Endothelial cell of umbilical vein (primary cell): ENCODE measurements at regions not wholly inside any gene's neighbourhood (a gene's known extent, or its start where the extent isn't known, plus 50 kb on each side); places are given as distances from the start of the nearest gene placed in this dataset.

Source experiments
- BruUV-seq: library from RNA; stranded (reverse); fragments of 400-500 nt; replicated peaks from 2 replicates; lab custom pipeline; 2021; lab: Mats Ljungman, UMichigan
- CTCF ChIA-PET: fragments of 300-600, 350-600 bp; sonication (Branson Sonifier 250); formaldehyde crosslinking; loops from one replicate; lab custom pipeline; 2021; ENCODE audit warnings: antibody characterized with exemption, inconsistent platforms; lab: Charles Lee
- POLR2A ChIA-PET: fragments of 300-600, 350-600 bp; sonication (Branson Sonifier 250); formaldehyde crosslinking; loops from one replicate; lab custom pipeline; 2021; ENCODE audit warnings: antibody characterized with exemption, inconsistent platforms; lab: Charles Lee
- DNase-seq: peaks from one replicate; pipeline ENCODE4 v3.0.0-alpha.2; 2011; ENCODE audit warnings: low read depth, low spot score
- FAIRE-seq: peaks from 2 replicates; lab custom pipeline; 2011; peaks lifted over from hg19 to GRCh38; lab: Jason Lieb, UNC
- H2AFZ ChIP-seq: 2 replicates; pipeline ENCODE4 v1.6.0; 2012; ENCODE audit warnings: low read depth, low read length, control low read depth, inconsistent platforms
- H3K27ac ChIP-seq: 2 replicates; pipeline ENCODE4 v1.5.1; 2011; ENCODE audit warnings: low read depth, mild to moderate bottlenecking, control low read depth, low read length, moderate library complexity; ENCODE audit not compliant: insufficient read depth
- H3K27me3 ChIP-seq, 2 experiments: 2 replicates each; pipeline versions ENCODE4 v1.6.0 to v1.6.1; 2011; ENCODE audit warnings: low read length in 2 of 2, mixed read lengths in 1 of 2; ENCODE audit not compliant: control insufficient read depth in 2 of 2, insufficient read depth in 2 of 2
- H3K36me3 ChIP-seq, 2 experiments: 2 replicates in 1 of 2; 3 replicates in 1 of 2; pipeline ENCODE4 v1.5.1; 2011; ENCODE audit warnings: low read length in 2 of 2, mild to moderate bottlenecking in 1 of 2, moderate library complexity in 1 of 2; ENCODE audit not compliant: control insufficient read depth in 2 of 2, insufficient read depth in 2 of 2; ENCODE audit errors: extremely low read depth in 1 of 2
- H3K4me1 ChIP-seq: 3 replicates; pipeline ENCODE4 v1.5.1; 2011; ENCODE audit warnings: mild to moderate bottlenecking, low read length; ENCODE audit not compliant: control insufficient read depth, insufficient read depth; ENCODE audit errors: extremely low read depth
- H3K4me2 ChIP-seq: 2 replicates; pipeline ENCODE4 v1.6.1; 2011; ENCODE audit warnings: low read length, control low read depth, mixed read lengths; ENCODE audit not compliant: insufficient read depth
- H3K4me3 ChIP-seq, 3 experiments: fragments of 200-600 bp in 1 of 3; sonication (generic), shearing (Covaris generic) in 1 of 3; replicated peaks in 1 of 3; 2 replicates each; pipeline ENCODE4 v1.5.1; 2011 to 2016; ENCODE audit warnings: control low read depth in 3 of 3, low read length in 3 of 3, mild to moderate bottlenecking in 2 of 3, inconsistent platforms in 1 of 3, low read depth in 1 of 3, moderate library complexity in 1 of 3; ENCODE audit not compliant: insufficient read depth in 1 of 3
- H3K79me2 ChIP-seq: 2 replicates; pipeline ENCODE4 v1.6.0; 2012; ENCODE audit warnings: low read length, inconsistent platforms; ENCODE audit not compliant: control insufficient read depth, insufficient read depth
- H3K9ac ChIP-seq: replicated peaks from 2 replicates; pipeline ENCODE3; 2011; ENCODE audit warnings: low read length, control low read depth; ENCODE audit not compliant: insufficient read depth; ENCODE audit errors: extremely low read depth
- H3K9me1 ChIP-seq: replicated peaks from 3 replicates; pipeline ENCODE4 v1.6.0; 2011; ENCODE audit warnings: mild to moderate bottlenecking, low read length; ENCODE audit not compliant: control insufficient read depth, insufficient read depth; ENCODE audit errors: extremely low read depth
- H3K9me3 ChIP-seq: replicated peaks from 2 replicates; pipeline ENCODE4 v1.5.1; 2012; ENCODE audit warnings: low read length, inconsistent platforms; ENCODE audit not compliant: control insufficient read depth, insufficient read depth
- H4K20me1 ChIP-seq: replicated peaks from 2 replicates; pipeline ENCODE3; 2011; ENCODE audit warnings: mild to moderate bottlenecking, low read length; ENCODE audit not compliant: control insufficient read depth, insufficient read depth; ENCODE audit errors: extremely low read depth
- EZH2 ChIP-seq: IDR thresholded peaks from 2 replicates; pipeline ENCODE4 v1.6.1; 2012; ENCODE audit warnings: borderline replicate concordance, low read depth, mild to moderate bottlenecking, moderate library complexity, low read length, inconsistent platforms; ENCODE audit not compliant: severe bottlenecking
- FOS ChIP-seq: IDR thresholded peaks from 2 replicates; pipeline ENCODE4 v1.6.1; 2011; ENCODE audit warnings: mild to moderate bottlenecking, low read length, moderate library complexity, borderline replicate concordance; ENCODE audit not compliant: insufficient read depth
- GATA2 ChIP-seq: IDR thresholded peaks from 2 replicates; pipeline ENCODE4 v1.7.0; 2011; ENCODE audit warnings: low read depth, mild to moderate bottlenecking, moderate library complexity, mixed read lengths, low read length; ENCODE audit not compliant: insufficient read length, insufficient read depth
- JUN ChIP-seq: IDR thresholded peaks from 2 replicates; pipeline ENCODE4 v1.6.1; 2011; ENCODE audit warnings: borderline replicate concordance, low read depth; ENCODE audit not compliant: insufficient read length, insufficient read depth
- MYC ChIP-seq: IDR thresholded peaks from one replicate; pipeline ENCODE4 v1.6.1; 2011; ENCODE audit warnings: mild to moderate bottlenecking, low read depth, low read length
- POLR2A ChIP-seq: IDR thresholded peaks from 2 replicates; pipeline ENCODE4 v1.6.1; 2012; ENCODE audit warnings: low read depth, mild to moderate bottlenecking, control low read depth, low read length
- POLR2AphosphoS5 ChIP-seq: IDR thresholded peaks from 2 replicates; pipeline ENCODE4 v1.6.1; 2012; ENCODE audit warnings: low read depth, mild to moderate bottlenecking, control low read depth, low read length, moderate library complexity; ENCODE audit not compliant: insufficient read depth
- dilution Hi-C: fragments of 300-500 bp; cut with MboI; formaldehyde crosslinking; loops from one replicate; pipeline ENCODE4 v1.15.0; 2019; ENCODE audit warnings: low sequenced_read_pairs; ENCODE audit not compliant: extremely low pct_ligation_motif_present
- intact Hi-C: fragments of 100-400 bp; cut with micrococcal nuclease; formaldehyde crosslinking; loops from one replicate; pipeline ENCODE4 v1.10.0; 2022
- TF ChIP-seq, protein P1 (sequence below): IDR thresholded peaks from 2 replicates; pipeline ENCODE4 v1.6.1; 2011; ENCODE audit not compliant: insufficient read depth, insufficient read length
- TF ChIP-seq, protein P2 (sequence below), 2 donors: IDR thresholded peaks; 1 replicate in 1 of 2; 2 replicates in 1 of 2; pipeline ENCODE4 v1.5.1; 2011; ENCODE audit warnings: low read length in 2 of 2, mild to moderate bottlenecking in 2 of 2, moderate library complexity in 2 of 2, control low read depth in 1 of 2, inconsistent platforms in 1 of 2, low read depth in 1 of 2; ENCODE audit not compliant: insufficient read depth in 1 of 2; ENCODE audit errors: extremely low read depth in 1 of 2

DNA sequence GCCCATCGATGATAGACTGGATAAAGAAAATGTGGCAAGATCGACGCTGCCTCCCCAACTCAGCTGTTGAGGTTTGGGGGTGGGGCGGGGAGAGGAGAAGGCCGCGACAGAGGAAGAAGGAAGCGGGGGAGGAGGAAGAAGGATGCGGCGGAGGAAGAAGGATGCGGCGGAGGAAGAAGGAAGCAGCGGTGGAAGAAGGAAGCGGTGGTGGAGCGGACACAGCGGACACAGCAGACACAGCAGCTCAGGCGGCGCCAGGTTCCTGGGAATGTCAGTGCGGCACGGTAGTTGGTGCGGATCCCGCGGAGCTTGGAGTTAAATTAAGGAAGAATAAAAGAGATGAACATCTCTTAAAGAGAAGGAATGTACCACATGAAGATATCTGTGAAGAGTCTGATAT lies 163.9 kb upstream of the NT5E start:
- CTCF ChIA-PET, result interaction anchor here (0.9 kb wide), 1 partner anchor 9 kb away, joined by 4 read pairs; no protein-coding TSS in a partner anchor
- dilution Hi-C loops (no loop called here), intact Hi-C loops (no loop called here)
- H3K4me1 ChIP-seq, result no peaks in the 10 kb centered on the region
- no peak overlapping the region for H3K27ac ChIP-seq
- TF ChIP-seq, protein P1, sequence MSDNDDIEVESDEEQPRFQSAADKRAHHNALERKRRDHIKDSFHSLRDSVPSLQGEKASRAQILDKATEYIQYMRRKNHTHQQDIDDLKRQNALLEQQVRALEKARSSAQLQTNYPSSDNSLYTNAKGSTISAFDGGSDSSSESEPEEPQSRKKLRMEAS, result no peak
- TF ChIP-seq, protein P2, sequence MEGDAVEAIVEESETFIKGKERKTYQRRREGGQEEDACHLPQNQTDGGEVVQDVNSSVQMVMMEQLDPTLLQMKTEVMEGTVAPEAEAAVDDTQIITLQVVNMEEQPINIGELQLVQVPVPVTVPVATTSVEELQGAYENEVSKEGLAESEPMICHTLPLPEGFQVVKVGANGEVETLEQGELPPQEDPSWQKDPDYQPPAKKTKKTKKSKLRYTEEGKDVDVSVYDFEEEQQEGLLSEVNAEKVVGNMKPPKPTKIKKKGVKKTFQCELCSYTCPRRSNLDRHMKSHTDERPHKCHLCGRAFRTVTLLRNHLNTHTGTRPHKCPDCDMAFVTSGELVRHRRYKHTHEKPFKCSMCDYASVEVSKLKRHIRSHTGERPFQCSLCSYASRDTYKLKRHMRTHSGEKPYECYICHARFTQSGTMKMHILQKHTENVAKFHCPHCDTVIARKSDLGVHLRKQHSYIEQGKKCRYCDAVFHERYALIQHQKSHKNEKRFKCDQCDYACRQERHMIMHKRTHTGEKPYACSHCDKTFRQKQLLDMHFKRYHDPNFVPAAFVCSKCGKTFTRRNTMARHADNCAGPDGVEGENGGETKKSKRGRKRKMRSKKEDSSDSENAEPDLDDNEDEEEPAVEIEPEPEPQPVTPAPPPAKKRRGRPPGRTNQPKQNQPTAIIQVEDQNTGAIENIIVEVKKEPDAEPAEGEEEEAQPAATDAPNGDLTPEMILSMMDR (IDR thresholded peaks at IDR 0.05; ENCODE audit: extremely low read depth in 1 of 2, insufficient read depth in 1 of 2, low read depth in 1 of 2, low read length in 2 of 2), result no peak
- TF ChIP-seq POLR2AphosphoS5, result no peak
- TF ChIP-seq JUN, result no peak
- no peak for TF ChIP-seq GATA2
- BruUV-seq, result no TSS peak
- no peaks in the 10 kb centered on the region for H3K36me3 ChIP-seq
- POLR2A ChIA-PET, result no interaction called here
- no peak for FAIRE-seq
- H3K9me1 ChIP-seq, result no peaks in the 10 kb centered on the region
- no peaks in the 10 kb centered on the region for H3K79me2 ChIP-seq
- H2AFZ ChIP-seq, result no peak overlapping the region
- H4K20me1 ChIP-seq, result no peaks in the 10 kb centered on the region
- no peaks in the 10 kb centered on the region for H3K9me3 ChIP-seq
- no peaks in the 10 kb centered on the region for H3K27me3 ChIP-seq
- H3K4me3 ChIP-seq, result no peak overlapping the region
- no peak overlapping the region for H3K4me2 ChIP-seq
- DNase-seq, result no peak
- no peak overlapping the region for H3K9ac ChIP-seq

DNA sequence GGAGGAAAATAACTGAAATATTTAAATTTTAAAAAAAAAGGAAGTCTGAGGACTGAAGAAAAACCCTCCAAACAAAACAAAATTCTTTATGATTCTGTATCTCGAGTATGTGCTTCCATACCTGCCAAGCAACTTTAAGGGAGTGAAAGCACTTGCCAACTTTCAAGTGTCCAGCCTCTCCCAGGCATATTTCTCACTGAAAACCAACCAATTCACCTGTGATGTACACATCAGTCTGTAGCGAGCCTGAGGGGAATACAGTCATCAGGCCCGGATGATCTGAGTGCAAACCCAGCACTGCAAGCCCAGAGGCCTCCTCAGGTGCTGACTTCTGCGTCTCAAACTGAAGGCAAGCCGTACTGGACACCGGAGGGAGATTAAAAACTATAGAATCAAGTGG lies 164.8 kb upstream of the NT5E start:
- no peak overlapping the region for H3K4me3 ChIP-seq
- TF ChIP-seq, protein P2 (IDR thresholded peaks at IDR 0.05; ENCODE audit: extremely low read depth in 1 of 2, insufficient read depth in 1 of 2, low read depth in 1 of 2, low read length in 2 of 2), result no peak
- TF ChIP-seq FOS (no peak), POLR2A (no peak), GATA2 (no peak), JUN (no peak), MYC (no peak), EZH2 (no peak), POLR2AphosphoS5 (no peak)
- TF ChIP-seq, protein P1, result no peak
- CTCF ChIA-PET, result no interaction called here
- no peaks in the 10 kb centered on the region for H4K20me1 ChIP-seq
- no peaks in the 10 kb centered on the region for H3K27me3 ChIP-seq
- no peak overlapping the region for H3K27ac ChIP-seq
- H3K9ac ChIP-seq, result no peak overlapping the region
- H2AFZ ChIP-seq, result no peak overlapping the region
- DNase-seq (no peak), FAIRE-seq (no peak)
- POLR2A ChIA-PET, result no interaction called here
- H3K36me3 ChIP-seq, result no peaks in the 10 kb centered on the region
- no peaks in the 10 kb centered on the region for H3K9me3 ChIP-seq
- no TSS peak for BruUV-seq
- no peaks in the 10 kb centered on the region for H3K79me2 ChIP-seq
- dilution Hi-C loops (no loop called here), intact Hi-C loops (no loop called here)
- no peak overlapping the region for H3K4me2 ChIP-seq
- H3K4me1 ChIP-seq, result no peaks in the 10 kb centered on the region
- no peaks in the 10 kb centered on the region for H3K9me1 ChIP-seq
